SIG-M5 treated with dmso at 0.1 percent for 504 hours (cell line): ENCODE measurements at regions not wholly inside any gene's neighbourhood (a gene's known extent, or its start where the extent isn't known, plus 50 kb on each side); places are given as distances from the start of the nearest gene placed in this dataset.
"Not testable (repeated sequence)": the region's sequence is repeated elsewhere in the genome, so short reads cannot be mapped to it uniquely, and the experiment has no call there.

Experiments used
- DNase-seq: peaks from one replicate; lab custom pipeline; 2025; ENCODE audit not compliant: unreplicated experiment; lab: John Stamatoyannopoulos, UW

GRCh38 chr9:71632776-71633175, 135.5 kb downstream of the CEMIP2 start:
- no peak for DNase-seq

- no peak for DNase-seq
Measured at GRCh38 chr9:71630377-71630995, 137.8 kb downstream of the CEMIP2 start.

- no peak for DNase-seq
Measured at GRCh38 chr9:71629578-71630215, 138.6 kb downstream of the CEMIP2 start.

- no peak for DNase-seq
Measured at GRCh38 chr9:71628247-71628646, 140.1 kb downstream of the CEMIP2 start.

GRCh38 chr9:71627537-71627936, 140.8 kb downstream of the CEMIP2 start:
- DNase-seq: no peak

- DNase-seq: no peak
Measured at GRCh38 chr9:71626395-71626794, 141.9 kb downstream of the CEMIP2 start.

- DNase-seq: no peak
Measured at GRCh38 chr9:71624728-71625127, 143.6 kb downstream of the CEMIP2 start.

- no peak for DNase-seq
Measured at GRCh38 chr9:71620746-71621145, 147.6 kb downstream of the CEMIP2 start.

- no peak for DNase-seq
Measured at GRCh38 chr9:71620331-71620730, 148.0 kb downstream of the CEMIP2 start.

GRCh38 chr9:71619926-71620325, 148.4 kb downstream of the CEMIP2 start:
- DNase-seq: no peak

- DNase-seq: no peak
Measured at GRCh38 chr9:71614409-71615010, 153.8 kb downstream of the CEMIP2 start.

GRCh38 chr9:71612889-71613288, 155.4 kb downstream of the CEMIP2 start:
- DNase-seq: no peak

- DNase-seq: no peak
Measured at GRCh38 chr9:71609448-71609830, 158.9 kb downstream of the CEMIP2 start.

GRCh38 chr9:71608825-71609447, 159.4 kb downstream of the CEMIP2 start:
- no peak for DNase-seq

- no peak for DNase-seq
Measured at GRCh38 chr9:71608021-71608420, 160.3 kb downstream of the CEMIP2 start.

- no peak for DNase-seq
Measured at GRCh38 chr9:71607461-71607881, 160.8 kb downstream of the CEMIP2 start.

GRCh38 chr9:71604197-71605063, 163.9 kb downstream of the CEMIP2 start:
- DNase-seq: peak; percentile 55

GRCh38 chr9:71602652-71603051, 165.7 kb downstream of the CEMIP2 start:
- no peak for DNase-seq

GRCh38 chr9:71595762-71596161, 172.6 kb downstream of the CEMIP2 start:
- DNase-seq: not testable (repeated sequence)

GRCh38 chr9:71594541-71594940, 173.8 kb downstream of the CEMIP2 start:
- no peak for DNase-seq

- no peak for DNase-seq
Measured at GRCh38 chr9:71592400-71592799, 175.9 kb downstream of the CEMIP2 start.
